ENCODE measurements at regions not wholly inside any gene's neighbourhood (a gene's known extent, or its start where the extent isn't known, plus 50 kb on each side); places are given as distances from the start of the nearest gene placed in this dataset.

- TF ChIP-seq, protein P1, sequence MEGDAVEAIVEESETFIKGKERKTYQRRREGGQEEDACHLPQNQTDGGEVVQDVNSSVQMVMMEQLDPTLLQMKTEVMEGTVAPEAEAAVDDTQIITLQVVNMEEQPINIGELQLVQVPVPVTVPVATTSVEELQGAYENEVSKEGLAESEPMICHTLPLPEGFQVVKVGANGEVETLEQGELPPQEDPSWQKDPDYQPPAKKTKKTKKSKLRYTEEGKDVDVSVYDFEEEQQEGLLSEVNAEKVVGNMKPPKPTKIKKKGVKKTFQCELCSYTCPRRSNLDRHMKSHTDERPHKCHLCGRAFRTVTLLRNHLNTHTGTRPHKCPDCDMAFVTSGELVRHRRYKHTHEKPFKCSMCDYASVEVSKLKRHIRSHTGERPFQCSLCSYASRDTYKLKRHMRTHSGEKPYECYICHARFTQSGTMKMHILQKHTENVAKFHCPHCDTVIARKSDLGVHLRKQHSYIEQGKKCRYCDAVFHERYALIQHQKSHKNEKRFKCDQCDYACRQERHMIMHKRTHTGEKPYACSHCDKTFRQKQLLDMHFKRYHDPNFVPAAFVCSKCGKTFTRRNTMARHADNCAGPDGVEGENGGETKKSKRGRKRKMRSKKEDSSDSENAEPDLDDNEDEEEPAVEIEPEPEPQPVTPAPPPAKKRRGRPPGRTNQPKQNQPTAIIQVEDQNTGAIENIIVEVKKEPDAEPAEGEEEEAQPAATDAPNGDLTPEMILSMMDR (IDR thresholded peaks at IDR 0.05) = no peak
- H2AFZ ChIP-seq = no peak overlapping the region
- no peaks in the 10 kb centered on the region for H3K36me3 ChIP-seq (ENCODE audit: control insufficient read depth, insufficient read depth, low read length)
- no peak overlapping the region for H3K9ac ChIP-seq
- H3K4me1 ChIP-seq = no peaks in the 10 kb centered on the region
- no peak overlapping the region for H3K4me2 ChIP-seq (ENCODE audit: low read length)
- H3K9me3 ChIP-seq (ENCODE audit: control insufficient read depth, low read length) = no peaks in the 10 kb centered on the region
- no peak overlapping the region for H3K4me3 ChIP-seq (ENCODE audit: low read depth, low read length)
- H3K79me2 ChIP-seq = no peaks in the 10 kb centered on the region
- H3K27ac ChIP-seq = no peak overlapping the region
- H3K27me3 ChIP-seq (ENCODE audit: control insufficient read depth, insufficient read depth, low read length) = no peaks in the 10 kb centered on the region
Observed at GRCh38 chr6:14786008-14786407, 459.9 kb upstream of the JARID2 start.

- Histone ChIP-seq H3K4me2 (ENCODE audit: low read length) (no peak overlapping the region), H3K9me3 (ENCODE audit: control insufficient read depth, low read length) (no peaks in the 10 kb centered on the region), H3K79me2 (no peaks in the 10 kb centered on the region), H3K27ac (no peak overlapping the region), H3K9ac (no peak overlapping the region), H3K4me1 (no peaks in the 10 kb centered on the region), H3K27me3 (ENCODE audit: control insufficient read depth, insufficient read depth, low read length) (no peaks in the 10 kb centered on the region), H3K4me3 (ENCODE audit: low read depth, low read length) (no peak overlapping the region), H3K36me3 (ENCODE audit: control insufficient read depth, insufficient read depth, low read length) (no peaks in the 10 kb centered on the region), H2AFZ (no peak overlapping the region)
- TF ChIP-seq, protein P1 (IDR thresholded peaks at IDR 0.05) = no peak
Observed at GRCh38 chr6:14786455-14786854, 459.4 kb upstream of the JARID2 start.

DNA sequence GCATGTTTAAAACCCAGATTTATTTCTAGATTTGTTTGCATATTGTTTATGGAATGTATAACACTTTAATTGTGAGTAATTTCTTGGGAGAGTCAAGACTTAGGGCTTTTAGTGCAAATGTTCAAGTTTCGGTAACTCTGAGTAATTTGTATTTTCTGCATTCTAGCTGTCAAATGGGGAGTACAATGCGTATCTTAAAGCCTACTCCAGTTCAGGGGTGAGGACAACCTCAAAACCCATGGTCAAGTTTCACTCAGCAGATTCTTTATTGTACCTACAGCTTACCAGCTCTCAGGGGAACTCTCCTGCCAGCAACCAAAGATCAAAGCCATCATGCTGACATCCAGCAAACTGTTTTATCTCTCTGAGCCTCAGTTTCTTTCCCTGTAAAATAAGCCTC, 458.6 kb upstream of the JARID2 start:
- Histone ChIP-seq H3K36me3 (ENCODE audit: control insufficient read depth, insufficient read depth, low read length) (no peaks in the 10 kb centered on the region), H3K4me1 (no peaks in the 10 kb centered on the region), H3K9ac (no peak overlapping the region), H3K4me2 (ENCODE audit: low read length) (no peak overlapping the region), H3K4me3 (ENCODE audit: low read depth, low read length) (no peak overlapping the region), H3K27ac (no peak overlapping the region), H3K9me3 (ENCODE audit: control insufficient read depth, low read length) (no peaks in the 10 kb centered on the region), H2AFZ (no peak overlapping the region), H3K79me2 (no peaks in the 10 kb centered on the region), H3K27me3 (ENCODE audit: control insufficient read depth, insufficient read depth, low read length) (no peaks in the 10 kb centered on the region)
- TF ChIP-seq, protein P1 (IDR thresholded peaks at IDR 0.05) = no peak

DNA sequence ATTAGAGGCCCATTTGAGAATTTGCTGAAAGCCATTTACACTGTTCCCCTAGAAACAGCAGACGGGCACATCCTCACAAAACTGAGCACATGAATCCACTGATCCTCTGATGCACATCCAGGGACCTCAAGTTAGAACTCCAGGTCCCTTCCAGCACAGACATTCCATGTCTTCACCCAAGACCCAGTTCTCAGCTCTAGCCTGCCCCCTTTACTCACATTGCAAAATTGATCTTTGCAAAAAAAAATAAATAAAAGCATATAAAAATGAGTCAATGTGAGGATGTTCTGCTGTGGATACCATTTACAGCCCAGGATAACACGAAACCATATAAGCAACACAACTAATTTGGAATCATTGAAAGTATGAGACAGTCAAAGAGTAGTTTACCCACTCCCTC, 458.2 kb upstream of the JARID2 start:
- Histone ChIP-seq H3K9me3 (ENCODE audit: control insufficient read depth, low read length) (no peaks in the 10 kb centered on the region), H3K9ac (no peak overlapping the region), H3K27ac (no peak overlapping the region), H3K27me3 (ENCODE audit: control insufficient read depth, insufficient read depth, low read length) (no peaks in the 10 kb centered on the region), H3K4me3 (ENCODE audit: low read depth, low read length) (no peak overlapping the region), H3K4me1 (no peaks in the 10 kb centered on the region), H3K4me2 (ENCODE audit: low read length) (no peak overlapping the region), H3K36me3 (ENCODE audit: control insufficient read depth, insufficient read depth, low read length) (no peaks in the 10 kb centered on the region), H3K79me2 (no peaks in the 10 kb centered on the region), H2AFZ (no peak overlapping the region)
- TF ChIP-seq, protein P1 (IDR thresholded peaks at IDR 0.05) = no peak

- Histone ChIP-seq H2AFZ (no peak overlapping the region), H3K27ac (no peak overlapping the region), H3K36me3 (ENCODE audit: control insufficient read depth, insufficient read depth, low read length) (no peaks in the 10 kb centered on the region), H3K4me1 (no peaks in the 10 kb centered on the region), H3K9ac (no peak overlapping the region), H3K9me3 (ENCODE audit: control insufficient read depth, low read length) (no peaks in the 10 kb centered on the region), H3K27me3 (ENCODE audit: control insufficient read depth, insufficient read depth, low read length) (no peaks in the 10 kb centered on the region), H3K4me2 (ENCODE audit: low read length) (no peak overlapping the region), H3K4me3 (ENCODE audit: low read depth, low read length) (no peak overlapping the region), H3K79me2 (no peaks in the 10 kb centered on the region)
- TF ChIP-seq, protein P1 (IDR thresholded peaks at IDR 0.05) = no peak
Observed at GRCh38 chr6:14789996-14790395, 455.9 kb upstream of the JARID2 start.

Measured in parathyroid adenoma (tissue), 2 donors.